HG03159 (cell line): ENCODE measurements at regions not wholly inside any gene's neighbourhood (a gene's known extent, or its start where the extent isn't known, plus 50 kb on each side); places are given as distances from the start of the nearest gene placed in this dataset.
A peak's percentile ranks its signal among the peaks of the same experiment; 100 is the strongest.
"Not testable (repeated sequence)": the region's sequence is repeated elsewhere in the genome, so short reads cannot be mapped to it uniquely, and the experiment has no call there.

Experiments used
- ATAC-seq: cut with Tn5 transposase; IDR thresholded peaks from one replicate; pipeline ENCODE4 v1.9.1; 2021; ENCODE audit warnings: mild to moderate bottlenecking, moderate library complexity; ENCODE audit not compliant: unreplicated experiment

DNA sequence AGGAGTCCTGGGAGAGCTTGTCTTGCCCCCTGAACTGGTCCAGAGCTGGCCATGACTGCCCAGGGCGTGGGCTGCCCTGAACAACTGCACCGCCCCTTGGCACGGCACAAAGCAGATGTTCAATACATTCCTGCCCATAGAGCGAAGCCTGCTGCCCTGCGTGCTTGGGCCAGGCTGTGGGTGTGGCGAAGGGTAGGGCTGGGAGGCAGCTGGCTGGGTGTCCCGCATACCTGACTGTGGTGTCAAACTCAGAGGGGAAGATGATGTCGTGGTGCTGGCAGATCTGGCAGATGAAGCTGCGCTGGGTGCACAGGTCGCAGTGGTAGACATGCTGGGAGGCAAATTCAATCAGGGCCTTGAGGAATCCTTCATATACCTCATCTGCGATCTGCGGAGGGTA, 124.2 kb upstream of the SMURF2 start:
- ATAC-seq, result no peak

DNA sequence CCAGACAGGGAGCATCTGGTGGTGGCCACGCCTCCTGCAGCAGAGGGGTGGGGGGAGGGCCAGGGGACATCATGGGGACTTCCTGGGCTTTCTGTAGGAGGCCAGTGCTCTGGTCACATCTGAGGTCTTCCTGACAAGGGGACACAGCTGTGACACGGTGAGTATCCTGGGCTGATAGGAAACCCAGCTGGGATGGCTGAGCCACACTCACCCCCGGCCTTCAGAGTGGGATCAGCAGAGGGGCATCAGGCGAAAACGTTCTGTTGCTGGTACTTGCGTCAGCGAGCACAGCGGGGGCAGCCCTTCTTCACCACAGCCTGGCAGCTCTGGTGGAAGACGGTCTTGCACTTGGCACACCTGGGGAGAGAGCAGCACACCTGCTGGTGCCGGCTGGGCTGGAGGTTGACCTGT, 122.9 kb upstream of the SMURF2 start:
- no peak for ATAC-seq

GRCh38 chr17:64784353-64785010, 122.4 kb upstream of the SMURF2 start:
- no peak for ATAC-seq

DNA sequence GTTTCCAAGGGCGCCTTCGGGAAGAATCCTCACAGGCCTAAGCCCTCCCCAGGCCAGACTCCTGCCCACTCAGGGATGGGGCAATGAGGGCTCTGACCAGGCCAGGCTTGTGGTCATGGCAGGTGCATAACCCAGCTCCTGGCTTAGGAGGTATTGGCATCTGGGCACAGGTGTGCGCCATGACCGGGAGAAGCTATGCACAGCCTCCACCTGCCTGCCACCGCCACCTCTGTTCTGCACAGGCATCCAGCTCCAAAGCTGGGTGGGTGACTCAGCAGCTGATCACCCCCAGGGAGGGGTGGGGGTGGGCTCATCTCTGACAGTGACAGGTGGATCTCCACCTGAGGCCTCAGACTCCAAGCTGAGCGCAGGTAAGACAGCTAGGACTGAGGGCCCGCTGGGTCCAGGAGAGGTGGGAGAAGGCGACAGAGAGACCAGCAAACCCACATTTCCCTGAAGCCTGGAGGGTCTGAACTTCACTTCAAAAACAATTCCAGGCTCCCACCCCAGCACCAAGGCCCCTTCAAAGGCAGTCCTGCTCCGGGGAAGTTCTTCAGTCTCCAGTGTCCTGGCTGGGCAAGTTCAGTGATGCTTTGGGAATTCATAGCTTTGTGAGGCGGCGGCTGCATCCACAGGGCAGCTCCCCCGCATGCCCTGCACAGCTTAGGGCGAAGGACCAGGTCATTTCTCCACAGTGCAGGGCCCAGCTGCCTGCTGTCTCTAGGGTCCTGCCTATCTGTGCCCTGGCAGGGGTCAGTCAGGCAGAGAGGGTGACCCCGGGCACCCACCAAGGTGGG, 121.6 kb upstream of the SMURF2 start:
- no peak for ATAC-seq

DNA sequence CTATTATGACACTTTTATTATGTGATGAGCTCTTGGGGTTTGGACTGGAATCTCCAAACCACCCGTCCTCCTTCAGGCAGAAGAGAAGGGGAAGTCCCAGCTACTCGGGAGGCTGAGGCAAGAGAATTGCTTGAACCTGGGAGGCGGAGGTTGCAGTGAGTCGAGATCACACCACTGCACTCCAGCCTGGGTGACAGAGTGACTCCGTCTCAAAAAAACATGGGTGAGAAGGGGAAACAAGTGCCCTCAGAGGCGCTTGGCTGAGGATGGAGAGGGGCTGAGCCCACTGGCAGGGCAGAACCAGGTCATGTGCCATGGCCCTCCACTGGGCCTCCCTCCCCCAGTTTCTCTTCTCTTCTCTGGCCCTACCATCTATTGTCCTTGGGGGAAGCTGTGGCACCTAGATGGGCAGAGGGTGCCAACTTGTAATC, 120.9 kb upstream of the SMURF2 start:
- no peak for ATAC-seq

DNA sequence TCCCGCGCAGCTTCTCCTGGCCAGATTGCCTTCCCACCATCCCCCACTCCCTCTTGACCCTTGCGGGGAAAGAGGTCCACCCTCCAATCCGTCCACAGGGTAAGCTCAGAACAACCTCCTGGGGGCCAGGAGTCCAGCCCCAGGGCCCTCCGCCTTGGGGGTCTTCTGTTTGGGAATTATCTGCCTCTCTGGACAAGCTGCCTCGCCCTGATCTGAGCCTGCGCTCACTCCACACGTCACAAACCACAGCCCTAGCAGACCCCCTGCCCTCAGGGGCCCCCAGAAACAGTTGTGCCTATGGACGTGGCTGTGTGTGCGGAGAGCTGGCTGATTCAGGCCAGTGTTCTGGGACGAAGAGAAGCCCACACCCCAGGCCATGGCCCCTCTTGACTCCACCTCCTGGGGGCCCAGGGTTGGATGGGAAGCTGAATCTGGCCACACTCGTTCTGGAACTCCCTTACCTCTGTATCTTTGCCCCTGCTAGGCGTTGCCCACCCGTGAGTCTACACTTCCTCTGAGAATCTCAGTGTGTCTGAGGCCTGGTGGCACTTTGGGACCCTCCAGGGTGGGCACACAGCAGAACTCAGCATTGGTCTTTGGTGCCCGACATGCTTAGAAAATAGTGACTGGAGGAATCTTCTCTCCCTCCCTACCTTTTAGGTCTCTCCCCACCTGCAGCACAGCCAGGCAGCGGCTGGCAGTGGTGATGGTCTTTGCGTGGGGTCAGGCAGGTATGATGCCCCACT, 119.9 kb upstream of the SMURF2 start:
- no peak for ATAC-seq

DNA sequence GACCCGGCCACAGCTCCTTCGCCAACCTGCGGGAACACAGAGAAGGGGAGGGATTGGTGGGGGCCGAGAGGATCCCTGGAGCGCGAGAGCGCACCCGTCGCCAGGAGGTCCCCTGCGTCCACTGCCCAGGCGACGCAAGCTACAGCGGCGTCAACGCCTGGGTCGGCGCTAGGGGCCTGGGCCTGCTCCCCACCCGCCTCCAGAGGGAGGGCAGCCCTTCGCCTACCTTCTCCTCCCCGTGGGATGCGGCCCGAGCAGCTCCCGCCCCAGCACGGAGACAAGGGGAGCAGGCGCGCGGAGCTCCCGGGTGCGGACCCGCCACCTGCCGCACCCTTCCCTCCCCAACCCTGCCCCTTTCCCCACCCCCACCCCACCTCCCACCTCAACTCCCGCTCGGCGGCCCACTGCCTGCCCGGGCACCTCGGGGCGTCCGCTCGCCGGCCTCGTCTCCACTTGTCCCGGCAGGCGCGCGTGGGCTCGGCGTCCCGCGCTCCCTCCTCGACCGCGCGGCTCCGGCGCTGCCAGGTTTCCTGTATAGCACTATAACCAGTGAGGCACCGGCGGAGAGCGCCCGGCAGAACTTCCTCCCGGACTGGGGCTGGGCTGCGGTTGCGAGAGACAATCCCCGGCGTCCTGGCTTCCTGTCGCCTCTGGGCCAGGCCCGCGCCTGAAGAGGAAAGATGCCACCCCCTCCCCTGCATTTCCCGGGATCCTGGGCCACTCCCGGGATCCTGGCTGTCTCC, 119.1 kb upstream of the SMURF2 start:
- ATAC-seq, result no peak

- ATAC-seq, result no peak
These were observed 118.2 kb upstream of the SMURF2 start for GRCh38 chr17:64780096-64781013.

DNA sequence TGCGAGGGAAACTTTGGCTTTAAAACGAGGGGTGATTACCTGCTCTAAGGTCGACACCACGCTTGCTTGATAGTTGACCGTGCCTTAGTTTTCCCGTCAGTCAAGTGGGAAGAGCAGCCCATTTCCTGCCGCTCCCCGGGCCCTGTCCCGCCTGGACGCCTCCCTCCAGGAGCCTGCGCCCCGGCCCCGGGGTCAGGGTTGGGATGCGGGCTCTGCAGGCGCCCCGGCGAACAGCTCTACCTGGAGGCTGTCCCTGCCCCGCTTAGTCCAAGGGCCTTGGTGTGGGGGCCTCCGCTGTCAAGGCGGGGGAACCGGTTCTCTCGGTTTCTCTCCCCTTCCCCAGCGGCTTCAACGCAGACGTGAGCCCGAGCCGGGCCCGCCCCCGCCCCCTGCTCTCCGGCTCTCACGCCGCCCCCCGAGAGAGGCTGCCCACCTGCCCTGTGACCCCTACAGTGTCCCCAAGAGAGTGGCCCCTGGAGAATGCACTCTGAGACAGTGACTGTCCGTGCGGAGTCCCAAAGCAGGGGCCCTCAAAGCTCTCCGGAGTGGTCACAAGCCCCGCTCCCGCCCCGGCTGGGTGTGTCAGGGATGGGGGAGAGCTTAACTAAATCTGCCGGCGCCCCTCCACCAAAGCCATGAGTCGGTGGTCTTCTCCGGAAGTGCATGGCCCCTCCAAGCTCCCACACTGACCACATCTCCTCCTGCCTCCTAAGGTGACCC, 117.4 kb upstream of the SMURF2 start:
- ATAC-seq, result no peak

DNA sequence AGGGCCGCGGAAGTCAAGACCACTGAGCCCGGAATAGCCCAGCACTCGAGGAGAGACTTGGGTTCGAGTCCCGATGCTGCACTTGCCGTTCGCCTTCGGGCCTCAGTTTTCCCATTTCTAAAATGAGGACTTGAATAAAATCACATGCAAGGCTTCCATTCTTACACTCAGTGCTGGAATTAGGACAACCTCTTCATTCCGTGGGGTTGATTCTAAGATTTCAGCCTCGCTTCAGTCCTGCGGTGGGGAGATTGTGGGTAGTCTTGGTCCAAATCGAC, 116.9 kb upstream of the SMURF2 start:
- not testable (repeated sequence) for ATAC-seq

DNA sequence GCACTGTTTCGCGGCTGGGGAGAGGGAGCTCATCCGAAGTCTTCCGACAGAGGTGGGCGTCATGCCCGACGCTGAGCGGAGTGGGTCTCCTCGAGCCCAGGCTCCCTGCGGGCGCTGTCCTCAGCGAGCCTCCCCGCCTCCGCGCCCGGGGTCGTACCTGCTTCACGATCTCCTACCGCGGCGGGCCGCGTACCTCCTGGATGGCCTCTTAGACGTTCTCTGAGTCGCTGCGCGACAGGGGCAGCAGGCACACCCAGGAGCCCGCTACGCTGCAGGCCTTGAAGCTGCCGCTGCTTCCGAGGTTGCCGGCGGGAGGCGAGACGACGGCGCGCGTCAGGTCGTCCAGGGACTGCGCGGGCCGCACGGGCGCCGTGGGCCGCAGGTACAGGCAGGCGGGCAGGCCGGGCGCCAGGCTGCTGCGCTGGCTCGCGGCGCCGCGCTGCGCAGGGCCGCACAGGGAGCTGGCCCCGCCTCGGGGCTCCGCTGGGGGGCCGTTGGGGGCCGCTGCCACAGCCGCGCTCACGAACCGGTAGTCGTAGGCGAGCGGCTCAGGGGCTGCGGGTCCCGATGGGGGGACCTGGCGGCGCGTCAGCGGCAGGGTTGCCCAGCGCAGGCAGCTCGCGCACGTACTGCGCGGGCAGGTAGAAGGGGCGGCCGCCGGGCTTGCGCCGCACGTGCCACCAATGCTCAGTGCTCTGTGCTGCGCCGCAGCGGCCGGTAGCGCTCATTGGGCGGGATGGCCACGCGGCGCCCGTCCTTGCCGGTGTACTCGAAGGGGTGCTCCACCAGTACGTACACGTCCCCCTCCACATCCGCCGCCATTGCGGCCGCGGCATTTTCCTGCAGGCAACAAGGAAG, 116.4 kb upstream of the SMURF2 start:
- no peak for ATAC-seq

DNA sequence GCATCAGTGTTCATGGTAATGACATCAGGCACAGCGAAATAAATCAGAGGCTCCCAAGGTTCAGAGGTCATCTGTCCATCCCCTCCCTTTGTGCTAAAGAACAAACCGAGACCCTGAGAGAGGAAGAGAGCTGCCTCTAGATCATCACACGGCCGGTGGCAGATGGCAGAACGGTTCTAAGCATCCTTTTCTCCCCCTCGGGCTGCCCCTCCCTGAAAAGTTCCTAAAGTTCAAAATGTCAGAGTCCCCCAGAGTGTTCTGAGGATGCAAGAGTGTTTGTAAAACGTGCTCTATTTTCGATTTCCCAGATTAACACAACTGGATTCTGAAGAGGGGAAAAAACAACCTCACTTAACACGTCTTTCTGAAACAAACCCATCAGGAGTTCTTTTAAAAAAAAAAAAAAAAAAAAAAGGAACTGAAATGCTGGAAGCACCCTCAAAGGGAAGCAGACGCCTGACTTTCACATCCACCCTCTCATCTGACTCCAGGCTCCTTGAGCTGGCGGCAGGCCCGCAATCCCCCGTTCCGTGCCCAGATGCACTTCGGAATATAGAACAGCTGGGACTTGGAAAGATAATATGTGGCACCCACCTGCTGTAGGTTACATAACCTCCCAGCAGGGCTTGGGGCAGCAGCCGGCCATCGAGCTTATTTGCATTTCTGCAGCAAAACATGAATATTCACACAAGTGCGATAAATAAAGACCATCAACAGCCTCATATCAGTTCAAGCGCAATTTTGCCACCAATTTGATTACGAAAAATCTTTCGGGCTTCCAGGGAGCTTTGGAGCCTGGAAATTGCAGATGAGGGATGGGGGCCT, 115.5 kb upstream of the SMURF2 start:
- no peak for ATAC-seq

DNA sequence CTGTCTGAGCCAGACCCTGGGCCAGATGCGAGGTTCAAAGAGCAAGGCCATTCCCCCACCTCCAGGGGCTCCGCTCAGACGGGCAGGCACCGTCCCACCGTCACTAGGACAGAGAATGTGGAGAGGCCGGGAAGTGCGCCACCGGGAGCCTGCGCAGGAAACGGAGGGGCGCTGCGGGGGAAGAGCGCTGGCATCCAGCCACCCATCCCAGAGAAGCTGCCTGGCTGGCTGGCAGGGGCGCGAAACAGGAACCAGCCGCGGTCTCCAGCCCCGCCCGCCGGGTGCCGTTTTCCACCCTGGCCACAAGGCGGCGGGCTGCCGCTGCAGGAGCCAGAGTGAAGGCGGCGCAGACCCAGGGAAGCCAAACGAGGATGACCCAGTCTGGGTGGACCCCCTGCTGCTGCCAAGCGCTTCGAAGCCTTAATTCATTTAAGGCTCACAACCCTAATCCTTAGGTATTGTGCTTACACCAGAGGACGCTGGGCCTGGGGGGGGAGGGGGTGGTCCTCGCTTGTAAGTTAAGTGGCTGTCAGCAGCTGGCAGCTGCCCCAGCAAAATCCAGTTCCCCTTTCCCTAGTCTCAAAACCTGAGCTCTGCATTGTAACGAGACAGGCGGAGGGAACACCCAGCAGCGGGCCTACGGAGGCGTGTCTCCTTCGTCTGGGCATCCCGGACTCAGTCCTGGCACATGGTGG, 114.8 kb upstream of the SMURF2 start:
- peak; percentile 61 for ATAC-seq

DNA sequence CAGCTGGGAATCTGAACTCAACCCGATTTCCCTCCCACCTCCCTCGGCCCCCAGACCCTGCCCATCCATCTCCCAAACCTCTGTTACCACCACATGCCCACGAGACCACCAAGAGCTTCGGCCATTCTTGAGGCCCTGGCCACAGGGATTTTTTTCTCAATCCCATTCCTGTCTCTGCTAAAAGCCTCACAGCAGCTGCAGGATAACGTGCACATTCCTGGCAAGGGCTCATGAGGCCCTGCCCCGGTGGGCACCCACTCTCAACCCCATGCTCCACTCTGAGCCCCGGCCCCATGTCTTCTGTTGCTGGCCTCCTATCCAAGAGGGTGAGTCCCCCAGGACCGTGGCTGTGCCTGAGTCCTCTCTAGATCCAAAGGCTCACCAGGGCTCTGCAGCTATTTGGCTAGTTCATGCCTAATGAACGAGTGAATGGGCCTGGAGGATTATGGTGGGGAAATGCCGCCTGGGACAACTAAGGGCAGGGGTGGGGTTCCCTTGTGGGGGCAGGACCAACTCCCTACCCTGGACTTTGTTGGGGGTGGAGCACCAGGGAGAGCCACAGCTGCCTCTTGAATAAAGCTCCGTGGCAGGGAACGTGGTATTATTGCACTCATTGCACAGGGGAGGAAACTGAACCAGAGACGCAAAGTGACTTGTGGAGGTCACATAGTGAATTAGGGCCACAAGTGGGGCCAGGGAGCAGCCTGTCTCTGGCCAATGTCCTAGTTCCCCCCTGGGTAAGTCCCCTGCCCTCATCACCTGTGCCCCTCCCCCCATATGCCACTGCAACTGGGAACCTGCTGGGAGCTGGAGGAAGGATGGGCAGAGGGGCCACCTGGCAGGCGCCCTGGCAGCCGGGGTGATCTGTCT, 113.8 kb upstream of the SMURF2 start:
- ATAC-seq, result no peak

DNA sequence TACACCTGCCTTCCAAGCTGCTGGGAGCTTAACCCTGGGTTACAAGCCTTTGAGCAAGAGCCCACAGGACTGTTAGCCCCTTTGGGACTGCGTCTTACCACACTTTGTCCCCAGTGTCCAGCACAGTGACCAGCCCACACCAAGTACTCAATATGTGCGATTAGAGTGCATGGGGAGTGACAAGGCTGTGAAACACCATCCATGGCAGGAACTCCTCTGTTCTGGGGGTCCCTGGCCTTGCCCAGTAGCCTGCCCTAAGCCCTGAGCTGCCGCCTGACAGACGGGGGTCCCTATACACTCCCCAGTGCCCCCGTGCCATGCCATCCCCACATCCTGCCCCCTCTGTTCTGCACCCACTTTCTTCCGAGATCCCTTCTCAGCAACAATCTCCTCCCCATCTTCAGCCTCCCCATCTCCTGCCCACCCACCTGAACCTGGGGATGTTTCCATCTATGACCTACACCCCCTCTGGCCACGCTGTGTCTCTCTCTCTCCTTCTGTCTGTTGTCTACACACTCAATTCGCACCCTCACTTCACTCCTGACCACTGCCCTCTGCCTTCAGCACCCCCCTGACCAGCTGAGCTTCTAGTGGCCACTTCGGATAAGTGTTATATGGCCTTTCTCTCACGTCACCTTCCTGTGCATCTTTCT, 112.9 kb upstream of the SMURF2 start:
- ATAC-seq, result no peak
